ENCODE measurements at regions not wholly inside any gene's neighbourhood (a gene's known extent, or its start where the extent isn't known, plus 50 kb on each side); places are given as distances from the start of the nearest gene placed in this dataset.

GRCh38 chr16:6204945-6205344, 1107.3 kb upstream of the EEF2KMT start:
- no peak for TF ChIP-seq CTCF (IDR thresholded peaks at IDR 0.05)
- no peak for TF ChIP-seq POLR2A (IDR thresholded peaks at IDR 0.05)
